ENCODE measurements at regions not wholly inside any gene's neighbourhood (a gene's known extent, or its start where the extent isn't known, plus 50 kb on each side); places are given as distances from the start of the nearest gene placed in this dataset.
"Not testable (repeated sequence)": the region's sequence is repeated elsewhere in the genome, so short reads cannot be mapped to it uniquely, and the experiment has no call there.

GRCh38 chr3:13195374-13195773 lies 122.1 kb upstream of the IQSEC1 start:
- DNase-seq (ENCODE audit: low spot score) = no peak

- DNase-seq (ENCODE audit: low spot score) = no peak
These were observed 121.3 kb upstream of the IQSEC1 start for GRCh38 chr3:13194285-13195209.

GRCh38 chr3:13193320-13194284 lies 120.4 kb upstream of the IQSEC1 start:
- no peak for DNase-seq (ENCODE audit: low spot score)

GRCh38 chr3:13192471-13193213 lies 119.4 kb upstream of the IQSEC1 start:
- peak; percentile 8 for DNase-seq (ENCODE audit: low spot score)

- no peak for DNase-seq (ENCODE audit: low spot score)
These were observed 117.8 kb upstream of the IQSEC1 start for GRCh38 chr3:13191016-13191415.

GRCh38 chr3:13190378-13190765 lies 117.1 kb upstream of the IQSEC1 start:
- DNase-seq (ENCODE audit: low spot score) = no peak

- no peak for DNase-seq (ENCODE audit: low spot score)
These were observed 116.6 kb upstream of the IQSEC1 start for GRCh38 chr3:13189639-13190377.

GRCh38 chr3:13188975-13189374 lies 115.7 kb upstream of the IQSEC1 start:
- DNase-seq (ENCODE audit: low spot score) = no peak

- no peak for DNase-seq (ENCODE audit: low spot score)
These were observed 115.1 kb upstream of the IQSEC1 start for GRCh38 chr3:13188181-13188779.

- no peak for DNase-seq (ENCODE audit: low spot score)
These were observed 114.4 kb upstream of the IQSEC1 start for GRCh38 chr3:13187593-13187992.

GRCh38 chr3:13186435-13186815 lies 113.2 kb upstream of the IQSEC1 start:
- DNase-seq (ENCODE audit: low spot score) = no peak

- no peak for DNase-seq (ENCODE audit: low spot score)
These were observed 112.7 kb upstream of the IQSEC1 start for GRCh38 chr3:13185737-13186434.

GRCh38 chr3:13179582-13180210 lies 106.5 kb upstream of the IQSEC1 start:
- not testable (repeated sequence) for DNase-seq (ENCODE audit: low spot score)

- no peak for DNase-seq (ENCODE audit: low spot score)
These were observed 106.0 kb upstream of the IQSEC1 start for GRCh38 chr3:13179181-13179580.

GRCh38 chr3:13178107-13178506 lies 104.9 kb upstream of the IQSEC1 start:
- DNase-seq (ENCODE audit: low spot score) = no peak

- DNase-seq (ENCODE audit: low spot score) = no peak
These were observed 104.4 kb upstream of the IQSEC1 start for GRCh38 chr3:13177641-13178040.

- DNase-seq (ENCODE audit: low spot score) = no peak
These were observed 104.0 kb upstream of the IQSEC1 start for GRCh38 chr3:13177236-13177635.

- DNase-seq (ENCODE audit: low spot score) = no peak
These were observed 103.2 kb upstream of the IQSEC1 start for GRCh38 chr3:13176445-13176844.

GRCh38 chr3:13174803-13175135 lies 101.5 kb upstream of the IQSEC1 start:
- DNase-seq (ENCODE audit: low spot score) = no peak

All from HT-29 (cell line).